Muscle of leg (tissue), 3 donors: ENCODE measurements at regions not wholly inside any gene's neighbourhood (a gene's known extent, or its start where the extent isn't known, plus 50 kb on each side); places are given as distances from the start of the nearest gene placed in this dataset.
"Not testable (repeated sequence)": the region's sequence is repeated elsewhere in the genome, so short reads cannot be mapped to it uniquely, and the experiment has no call there.

Experiments used
- DNase-seq: peaks from one replicate; pipeline ENCODE4 v3.0.0; 2013
- H3K27ac ChIP-seq: one replicate; pipeline ENCODE4 v1.5.1; 2013; ENCODE audit warnings: mild to moderate bottlenecking, low read length, control low read depth
- H3K27me3 ChIP-seq: one replicate; pipeline ENCODE4 v1.6.1; 2013; ENCODE audit warnings: low read length; ENCODE audit not compliant: control insufficient read depth, insufficient read depth
- H3K36me3 ChIP-seq: one replicate; pipeline ENCODE4 v1.6.1; 2013; ENCODE audit warnings: low read length; ENCODE audit not compliant: control insufficient read depth, insufficient read depth
- H3K4me1 ChIP-seq: one replicate; pipeline ENCODE4 v1.6.1; 2013; ENCODE audit warnings: low read length; ENCODE audit not compliant: control insufficient read depth, insufficient read depth
- H3K4me3 ChIP-seq: one replicate; pipeline ENCODE4 v1.5.1; 2013; ENCODE audit warnings: low read length, control low read depth
- H3K9me3 ChIP-seq: replicated peaks from 2 replicates; pipeline ENCODE4 v1.6.1; 2013; ENCODE audit warnings: low read depth, low read length; ENCODE audit not compliant: control insufficient read depth
- WGBS: methylation state at CpG from one replicate; pipeline ENCODE4 v1.1.5; 2013; ENCODE audit warnings: missing lambda C conversion rate; ENCODE audit not compliant: insufficient coverage; 5-methylcytosine and 5-hydroxymethylcytosine counted together

GRCh38 chr16:77113835-77114234 lies 77.2 kb upstream of the MON1B start:
- no peak overlapping the region for H3K4me3 ChIP-seq
- no peak overlapping the region for H3K27ac ChIP-seq
- H3K36me3 ChIP-seq: no peaks in the 10 kb centered on the region
- WGBS: no CpG with 5 or more reads among the region's 3 CpGs
- H3K4me1 ChIP-seq: no peaks in the 10 kb centered on the region
- H3K27me3 ChIP-seq: no peaks in the 10 kb centered on the region
- peak; percentile 87 for DNase-seq
- H3K9me3 ChIP-seq: no peaks in the 10 kb centered on the region

GRCh38 chr16:77114361-77114760 lies 76.6 kb upstream of the MON1B start:
- H3K36me3 ChIP-seq, H3K9me3 ChIP-seq, DNase-seq, H3K27ac ChIP-seq, H3K27me3 ChIP-seq, H3K4me3 ChIP-seq, H3K4me1 ChIP-seq: not testable (repeated sequence)
- WGBS: 100% methylated on average over 3 of the region's 4 CpGs

GRCh38 chr16:77116856-77117255 lies 74.1 kb upstream of the MON1B start:
- H3K9me3 ChIP-seq: no peaks in the 10 kb centered on the region
- no CpG with 5 or more reads among the region's 2 CpGs for whole genome bisulfite sequencing
- no peaks in the 10 kb centered on the region for H3K36me3 ChIP-seq
- no peaks in the 10 kb centered on the region for H3K27me3 ChIP-seq
- no peak overlapping the region for H3K27ac ChIP-seq
- no peak for DNase-seq
- H3K4me1 ChIP-seq: no peaks in the 10 kb centered on the region
- H3K4me3 ChIP-seq: no peak overlapping the region

- Histone ChIP-seq H3K27ac (no peak overlapping the region), H3K36me3 (no peaks in the 10 kb centered on the region), H3K27me3 (no peaks in the 10 kb centered on the region), H3K9me3 (no peaks in the 10 kb centered on the region), H3K4me3 (no peak overlapping the region), H3K4me1 (no peaks in the 10 kb centered on the region)
- 60% methylated on average over 1 of the region's 3 CpGs for WGBS
- DNase-seq: no peak
Observed at GRCh38 chr16:77117707-77118106, 73.3 kb upstream of the MON1B start.

GRCh38 chr16:77131398-77131797 lies 59.6 kb upstream of the MON1B start:
- Histone ChIP-seq H3K4me1 (no peaks in the 10 kb centered on the region), H3K27me3 (no peaks in the 10 kb centered on the region), H3K4me3 (no peak overlapping the region), H3K9me3 (no peaks in the 10 kb centered on the region), H3K27ac (no peak overlapping the region), H3K36me3 (no peaks in the 10 kb centered on the region)
- WGBS: 100% methylated on average over 1 of the region's 2 CpGs
- no peak for DNase-seq

- no peaks in the 10 kb centered on the region for H3K27me3 ChIP-seq
- 75% methylated on average over 1 of the region's 3 CpGs for WGBS
- no peaks in the 10 kb centered on the region for H3K4me1 ChIP-seq
- no peaks in the 10 kb centered on the region for H3K9me3 ChIP-seq
- H3K27ac ChIP-seq: no peak overlapping the region
- no peaks in the 10 kb centered on the region for H3K36me3 ChIP-seq
- no peak overlapping the region for H3K4me3 ChIP-seq
- no peak for DNase-seq
Observed at GRCh38 chr16:77132051-77132618, 58.9 kb upstream of the MON1B start.

- no peaks in the 10 kb centered on the region for H3K36me3 ChIP-seq
- no peaks in the 10 kb centered on the region for H3K9me3 ChIP-seq
- DNase-seq: no peak
- WGBS: 38% methylated on average over 3 of the region's 4 CpGs
- no peak overlapping the region for H3K4me3 ChIP-seq
- H3K27me3 ChIP-seq: no peaks in the 10 kb centered on the region
- no peaks in the 10 kb centered on the region for H3K4me1 ChIP-seq
- H3K27ac ChIP-seq: no peak overlapping the region
Observed at GRCh38 chr16:77133706-77134105, 57.3 kb upstream of the MON1B start.

- no peaks in the 10 kb centered on the region for H3K9me3 ChIP-seq
- H3K27me3 ChIP-seq: no peaks in the 10 kb centered on the region
- DNase-seq: no peak
- H3K4me1 ChIP-seq: no peaks in the 10 kb centered on the region
- H3K27ac ChIP-seq: no peak overlapping the region
- WGBS: 80% methylated on average over 1 of the region's 3 CpGs
- no peak overlapping the region for H3K4me3 ChIP-seq
- no peaks in the 10 kb centered on the region for H3K36me3 ChIP-seq
Observed at GRCh38 chr16:77137045-77137444, 53.9 kb upstream of the MON1B start.
